Loucy (cell line): ENCODE measurements at regions not wholly inside any gene's neighbourhood (a gene's known extent, or its start where the extent isn't known, plus 50 kb on each side); places are given as distances from the start of the nearest gene placed in this dataset.

Experiments used
- EZH2phosphoT487 ChIP-seq: fragments of 200-600 bp; IDR thresholded peaks from 2 replicates; pipeline ENCODE4 v1.6.1; 2018; ENCODE audit warnings: antibody characterized with exemption, mild to moderate bottlenecking, moderate library complexity, borderline replicate concordance
- TF ChIP-seq, protein P1 (sequence below): fragments of 200-600 bp; sonication (generic); conservative IDR thresholded peaks from 2 replicates; pipeline ENCODE4 v1.5.1; 2014; ENCODE audit warnings: mild to moderate bottlenecking, antibody characterized with exemption, low read length

DNA sequence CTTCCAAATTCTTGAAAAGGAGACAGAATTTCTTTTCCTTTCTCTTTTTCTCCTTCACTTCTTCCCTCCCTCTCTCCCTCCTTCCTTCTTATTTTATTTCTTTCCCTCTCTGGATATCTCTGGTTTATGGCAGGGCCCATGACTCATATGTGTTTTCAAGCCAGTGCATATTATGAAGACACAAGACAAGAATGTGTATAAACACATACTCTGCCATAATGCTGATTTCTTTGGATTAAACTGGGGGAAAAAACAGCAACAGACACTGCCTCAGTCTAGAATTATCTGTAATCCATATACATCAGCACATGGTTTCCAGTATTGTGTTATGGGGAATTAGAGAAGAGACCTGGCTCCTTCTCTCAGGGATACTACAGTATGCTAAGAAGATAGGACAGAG is 82.8 kb upstream of the CPO start:
- TF ChIP-seq, protein P1, sequence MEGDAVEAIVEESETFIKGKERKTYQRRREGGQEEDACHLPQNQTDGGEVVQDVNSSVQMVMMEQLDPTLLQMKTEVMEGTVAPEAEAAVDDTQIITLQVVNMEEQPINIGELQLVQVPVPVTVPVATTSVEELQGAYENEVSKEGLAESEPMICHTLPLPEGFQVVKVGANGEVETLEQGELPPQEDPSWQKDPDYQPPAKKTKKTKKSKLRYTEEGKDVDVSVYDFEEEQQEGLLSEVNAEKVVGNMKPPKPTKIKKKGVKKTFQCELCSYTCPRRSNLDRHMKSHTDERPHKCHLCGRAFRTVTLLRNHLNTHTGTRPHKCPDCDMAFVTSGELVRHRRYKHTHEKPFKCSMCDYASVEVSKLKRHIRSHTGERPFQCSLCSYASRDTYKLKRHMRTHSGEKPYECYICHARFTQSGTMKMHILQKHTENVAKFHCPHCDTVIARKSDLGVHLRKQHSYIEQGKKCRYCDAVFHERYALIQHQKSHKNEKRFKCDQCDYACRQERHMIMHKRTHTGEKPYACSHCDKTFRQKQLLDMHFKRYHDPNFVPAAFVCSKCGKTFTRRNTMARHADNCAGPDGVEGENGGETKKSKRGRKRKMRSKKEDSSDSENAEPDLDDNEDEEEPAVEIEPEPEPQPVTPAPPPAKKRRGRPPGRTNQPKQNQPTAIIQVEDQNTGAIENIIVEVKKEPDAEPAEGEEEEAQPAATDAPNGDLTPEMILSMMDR = no peak
- no peak for TF ChIP-seq EZH2phosphoT487
